GM20000 (cell line): ENCODE measurements at regions not wholly inside any gene's neighbourhood (a gene's known extent, or its start where the extent isn't known, plus 50 kb on each side); places are given as distances from the start of the nearest gene placed in this dataset.

ENCODE experiments used
- DNase-seq: peaks from one replicate; pipeline ENCODE4 v3.0.0; 2012; ENCODE audit warnings: low spot score
- CTCF ChIP-seq: IDR thresholded peaks from 2 replicates; pipeline ENCODE4 v1.5.1; 2012; ENCODE audit warnings: mild to moderate bottlenecking, control low read depth; ENCODE audit errors: extremely low read depth, missing control alignments

DNA sequence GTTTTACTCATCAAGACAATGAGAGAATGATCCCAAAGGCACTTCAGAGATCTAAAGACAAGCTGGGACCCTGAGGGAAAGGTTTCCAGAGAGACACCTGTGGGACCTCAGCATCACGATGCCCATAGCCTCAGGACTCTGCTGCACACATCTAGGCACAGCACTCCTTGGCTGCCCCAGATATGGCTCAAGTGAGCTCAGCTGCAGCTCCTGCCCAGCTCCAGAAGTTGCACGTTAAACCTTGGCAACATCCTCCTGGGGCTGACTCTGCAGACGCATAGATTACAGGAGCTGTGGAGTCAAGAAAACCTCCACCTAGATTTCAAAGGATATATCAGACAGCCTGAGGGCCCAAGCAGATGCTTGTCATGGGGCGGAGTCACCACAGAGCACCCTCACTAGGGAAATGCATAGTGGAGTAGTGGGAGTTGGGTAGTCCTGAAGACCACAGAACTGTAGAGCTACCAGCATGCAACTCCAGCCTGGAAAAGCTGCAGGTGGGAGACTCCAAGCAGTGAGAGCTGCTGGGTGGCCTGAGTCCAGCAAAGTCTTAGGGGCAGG lies 582.0 kb downstream of the CDH11 start:
- TF ChIP-seq CTCF = no peak
- DNase-seq = no peak

- TF ChIP-seq CTCF = no peak
- no peak for DNase-seq
These were observed 587.6 kb downstream of the CDH11 start for GRCh38 chr16:64534180-64534780.

DNA sequence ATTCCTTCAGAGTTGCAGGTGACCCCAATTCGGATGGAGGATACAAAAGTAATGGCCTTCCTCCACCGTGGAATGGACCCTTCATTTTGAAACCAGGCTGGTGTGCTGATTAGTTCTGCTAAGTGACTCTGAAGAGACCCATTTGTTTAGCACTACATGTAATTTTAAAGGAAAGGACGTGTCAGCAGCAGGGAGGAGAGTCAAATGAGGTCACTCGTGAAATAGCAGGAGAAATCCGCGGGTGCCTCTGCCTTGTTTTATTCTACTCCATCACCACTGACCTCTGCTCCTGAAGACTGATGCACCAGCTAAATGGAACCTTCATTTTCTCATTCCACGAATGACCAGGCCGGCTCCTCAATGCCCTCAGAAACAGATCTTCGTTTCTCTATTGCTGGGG lies 589.2 kb downstream of the CDH11 start:
- TF ChIP-seq CTCF = no peak
- DNase-seq = no peak

- no peak for TF ChIP-seq CTCF
- no peak for DNase-seq
These were observed 589.7 kb downstream of the CDH11 start for GRCh38 chr16:64532117-64532516.

DNA sequence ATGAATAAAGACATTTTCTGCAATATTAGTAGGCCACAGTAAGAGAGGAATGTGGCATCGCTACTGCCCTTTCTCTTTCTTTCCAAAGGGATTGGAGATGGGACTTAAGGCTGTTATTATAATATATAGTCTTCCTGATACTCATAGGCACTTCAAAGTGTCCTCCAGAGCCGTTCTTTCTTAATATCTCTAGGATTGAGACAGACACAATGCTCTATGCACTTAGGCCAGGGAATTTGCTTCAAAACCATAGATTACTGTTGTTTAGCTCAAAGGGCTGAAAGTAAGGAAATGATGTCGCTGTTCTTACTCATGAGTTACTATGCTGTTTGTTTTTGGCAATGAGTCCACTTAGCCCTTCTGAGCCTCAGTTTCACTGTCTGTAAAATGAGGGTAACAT lies 590.5 kb downstream of the CDH11 start:
- no peak for TF ChIP-seq CTCF
- no peak for DNase-seq

- DNase-seq = no peak
- TF ChIP-seq CTCF = no peak
These were observed 599.3 kb downstream of the CDH11 start for GRCh38 chr16:64522548-64522947.

DNA sequence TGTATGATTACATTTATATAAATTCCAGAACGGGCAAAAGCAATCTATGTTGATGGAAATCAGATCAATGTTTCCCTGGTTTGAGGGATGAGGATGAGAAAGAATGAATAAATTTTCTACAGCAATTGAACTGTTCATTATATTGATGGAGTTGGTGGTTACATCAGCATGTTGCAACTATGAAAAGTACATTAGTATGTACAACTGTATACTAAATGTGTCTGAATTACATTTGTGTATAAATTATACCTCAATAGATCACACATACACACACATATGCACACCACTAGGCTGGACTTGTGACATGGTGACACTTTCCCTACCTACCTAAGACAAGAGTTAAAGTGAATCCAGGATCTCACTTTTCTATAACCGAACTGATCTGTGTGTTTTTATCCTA lies 608.0 kb downstream of the CDH11 start:
- TF ChIP-seq CTCF = no peak
- DNase-seq = no peak
